Coronary artery (tissue), 2 donors: ENCODE measurements at regions not wholly inside any gene's neighbourhood (a gene's known extent, or its start where the extent isn't known, plus 50 kb on each side); places are given as distances from the start of the nearest gene placed in this dataset.

Experiments used
- DNase-seq: peaks from one replicate; pipeline ENCODE4 v3.0.0-alpha.2; 2017; ENCODE audit warnings: low spot score
- H3K27ac ChIP-seq, 2 donors: fragments of 200-600 bp; sonication (generic); one replicate each; pipeline ENCODE4 v1.5.1; 2016 to 2019
- H3K4me3 ChIP-seq: fragments of 200-600 bp; sonication (generic); 2 replicates; pipeline ENCODE4 v1.5.1; 2016; ENCODE audit warnings: mild to moderate bottlenecking, moderate library complexity
- CTCF ChIP-seq: fragments of 200-600 bp; sonication (generic); IDR thresholded peaks from one replicate; pipeline ENCODE4 v1.5.1; 2019; ENCODE audit warnings: antibody characterized with exemption

GRCh38 chr11:13225038-13226001, 52.3 kb upstream of the BMAL1 start:
- Histone ChIP-seq H3K27ac (no peak overlapping the region), H3K4me3 (no peak overlapping the region)
- TF ChIP-seq CTCF = no peak
- no peak for DNase-seq

- no peak overlapping the region for H3K27ac ChIP-seq
- H3K4me3 ChIP-seq = no peak overlapping the region
- no peak for TF ChIP-seq CTCF
- DNase-seq = no peak
Measured at GRCh38 chr11:13227676-13228255, 49.8 kb upstream of the BMAL1 start.
